Right atrium auricular region (tissue), 2 donors: ENCODE measurements at regions not wholly inside any gene's neighbourhood (a gene's known extent, or its start where the extent isn't known, plus 50 kb on each side); places are given as distances from the start of the nearest gene placed in this dataset.

ENCODE experiments used
- DNase-seq: peaks from one replicate; pipeline ENCODE4 v3.0.0-alpha.2; 2019; ENCODE audit warnings: low spot score
- H3K27ac ChIP-seq, 2 donors: fragments of 200-600 bp; sonication (generic); 1 replicate in 1 of 2; 2 replicates in 1 of 2; pipeline ENCODE4 v1.5.1; 2016 to 2019
- H3K27me3 ChIP-seq, 2 donors: fragments of 200-600 bp; sonication (generic); one replicate each; pipeline versions ENCODE4 v1.5.1 to v1.6.0; 2017 to 2019
- H3K36me3 ChIP-seq: fragments of 200-600 bp; sonication (generic); one replicate; pipeline ENCODE4 v1.5.1; 2016
- H3K4me1 ChIP-seq, 2 donors: fragments of 200-600 bp; sonication (generic); one replicate each; pipeline versions ENCODE4 v1.5.1 to v1.6.0; 2017 to 2019
- H3K4me3 ChIP-seq, 2 donors: fragments of 200-600 bp; sonication (generic); 1 replicate in 1 of 2; 2 replicates in 1 of 2; pipeline ENCODE4 v1.5.1; 2017 to 2019; ENCODE audit warnings: mild to moderate bottlenecking in 1 of 2, moderate library complexity in 1 of 2
- H3K9me3 ChIP-seq, 2 donors: fragments of 200-600 bp; sonication (generic); one replicate each; pipeline ENCODE4 v1.5.1; 2019
- TF ChIP-seq, protein P1 (sequence below), 2 donors: fragments of 200-600 bp; sonication (generic); IDR thresholded peaks; one replicate each; pipeline ENCODE4 v1.5.1; 2019; ENCODE audit warnings: antibody characterized with exemption in 2 of 2

GRCh38 chr6:154909821-154910220 is 85.3 kb upstream of the TIAM2 start:
- Histone ChIP-seq H3K36me3 (peaks cover 9% of the 10 kb centered on the region), H3K9me3 (no peaks in the 10 kb centered on the region), H3K27ac (no peak overlapping the region), H3K4me3 (no peak overlapping the region), H3K4me1 (no peaks in the 10 kb centered on the region), H3K27me3 (no peaks in the 10 kb centered on the region)
- DNase-seq, result no peak
- TF ChIP-seq, protein P1, sequence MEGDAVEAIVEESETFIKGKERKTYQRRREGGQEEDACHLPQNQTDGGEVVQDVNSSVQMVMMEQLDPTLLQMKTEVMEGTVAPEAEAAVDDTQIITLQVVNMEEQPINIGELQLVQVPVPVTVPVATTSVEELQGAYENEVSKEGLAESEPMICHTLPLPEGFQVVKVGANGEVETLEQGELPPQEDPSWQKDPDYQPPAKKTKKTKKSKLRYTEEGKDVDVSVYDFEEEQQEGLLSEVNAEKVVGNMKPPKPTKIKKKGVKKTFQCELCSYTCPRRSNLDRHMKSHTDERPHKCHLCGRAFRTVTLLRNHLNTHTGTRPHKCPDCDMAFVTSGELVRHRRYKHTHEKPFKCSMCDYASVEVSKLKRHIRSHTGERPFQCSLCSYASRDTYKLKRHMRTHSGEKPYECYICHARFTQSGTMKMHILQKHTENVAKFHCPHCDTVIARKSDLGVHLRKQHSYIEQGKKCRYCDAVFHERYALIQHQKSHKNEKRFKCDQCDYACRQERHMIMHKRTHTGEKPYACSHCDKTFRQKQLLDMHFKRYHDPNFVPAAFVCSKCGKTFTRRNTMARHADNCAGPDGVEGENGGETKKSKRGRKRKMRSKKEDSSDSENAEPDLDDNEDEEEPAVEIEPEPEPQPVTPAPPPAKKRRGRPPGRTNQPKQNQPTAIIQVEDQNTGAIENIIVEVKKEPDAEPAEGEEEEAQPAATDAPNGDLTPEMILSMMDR (IDR thresholded peaks at IDR 0.05), result no peak

DNA sequence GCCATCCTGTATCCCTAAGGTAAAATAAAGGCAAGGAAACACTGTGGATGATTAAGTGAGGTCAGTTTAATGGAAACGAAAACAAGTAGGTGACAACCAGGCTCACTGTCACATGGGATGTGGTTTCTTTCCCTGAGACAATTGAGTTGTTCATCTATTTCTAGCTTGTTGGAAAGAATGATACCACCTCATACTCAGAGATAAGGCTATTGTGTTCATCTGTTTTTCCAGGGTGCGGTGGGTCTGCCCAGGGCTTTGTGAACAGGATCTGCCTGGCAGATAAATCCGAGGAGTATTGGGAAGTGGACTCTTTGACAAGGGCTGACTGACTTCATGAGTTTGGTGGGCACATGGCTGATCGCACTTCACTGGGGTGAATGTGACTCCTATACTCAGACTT is 80.8 kb upstream of the TIAM2 start:
- no peak for DNase-seq
- Histone ChIP-seq H3K9me3 (no peaks in the 10 kb centered on the region), H3K4me1 (no peaks in the 10 kb centered on the region), H3K4me3 (no peak overlapping the region), H3K27me3 (no peaks in the 10 kb centered on the region), H3K36me3 (no peaks in the 10 kb centered on the region), H3K27ac (no peak overlapping the region)
- TF ChIP-seq, protein P1 (IDR thresholded peaks at IDR 0.05), result no peak

DNA sequence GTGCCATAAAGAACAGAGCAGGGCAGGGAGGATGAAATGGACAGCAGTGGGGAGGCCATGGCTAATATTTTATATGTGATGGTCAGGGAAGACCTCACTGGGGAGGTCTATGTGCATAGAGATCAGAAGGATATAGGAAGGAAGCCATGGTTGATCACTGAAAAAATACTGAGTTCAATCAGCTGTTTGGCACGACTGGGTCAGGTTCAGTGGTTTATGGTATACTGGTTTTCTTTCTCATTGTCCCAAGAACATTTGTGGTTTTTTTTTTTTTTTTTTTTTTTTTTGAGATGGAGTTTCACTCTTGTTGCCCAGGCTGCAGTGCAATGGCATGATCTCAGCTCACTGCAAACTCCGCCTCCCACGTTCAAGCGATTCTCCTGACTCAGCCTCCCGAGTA is 78.3 kb upstream of the TIAM2 start:
- Histone ChIP-seq H3K27ac (no peak overlapping the region), H3K4me3 (no peak overlapping the region), H3K27me3 (no peaks in the 10 kb centered on the region), H3K4me1 (no peaks in the 10 kb centered on the region), H3K36me3 (no peaks in the 10 kb centered on the region), H3K9me3 (no peaks in the 10 kb centered on the region)
- DNase-seq, result no peak
- TF ChIP-seq, protein P1 (IDR thresholded peaks at IDR 0.05), result no peak

DNA sequence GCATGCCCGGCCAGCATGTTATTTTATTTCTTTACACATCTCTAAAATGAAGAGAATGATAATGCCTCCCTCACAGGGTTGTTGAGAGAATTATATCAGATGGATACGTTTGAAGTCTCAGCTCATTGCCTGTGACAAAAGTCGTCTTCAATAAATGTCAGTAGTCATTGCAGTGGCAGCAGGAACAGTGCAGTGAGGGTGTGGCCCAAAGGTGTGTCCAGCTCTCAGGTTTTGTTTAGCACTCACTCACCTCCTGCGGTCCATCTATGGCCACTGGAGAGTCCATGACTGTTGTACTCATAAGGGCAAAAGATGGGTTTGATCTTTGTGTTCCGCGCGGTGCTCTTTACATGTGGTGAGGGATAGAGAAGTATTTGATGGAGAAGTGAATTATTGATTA is 77.2 kb upstream of the TIAM2 start:
- TF ChIP-seq, protein P1 (IDR thresholded peaks at IDR 0.05), result no peak
- no peaks in the 10 kb centered on the region for H3K27me3 ChIP-seq
- H3K9me3 ChIP-seq, result no peaks in the 10 kb centered on the region
- H3K27ac ChIP-seq, result no peak overlapping the region
- no peaks in the 10 kb centered on the region for H3K4me1 ChIP-seq
- H3K4me3 ChIP-seq, result no peak overlapping the region
- no peaks in the 10 kb centered on the region for H3K36me3 ChIP-seq
- no peak for DNase-seq

GRCh38 chr6:154919806-154920205 is 75.3 kb upstream of the TIAM2 start:
- Histone ChIP-seq H3K4me1 (no peaks in the 10 kb centered on the region), H3K27ac (no peak overlapping the region), H3K27me3 (no peaks in the 10 kb centered on the region), H3K9me3 (no peaks in the 10 kb centered on the region), H3K36me3 (no peaks in the 10 kb centered on the region), H3K4me3 (no peak overlapping the region)
- TF ChIP-seq, protein P1 (IDR thresholded peaks at IDR 0.05), result no peak
- DNase-seq, result no peak

DNA sequence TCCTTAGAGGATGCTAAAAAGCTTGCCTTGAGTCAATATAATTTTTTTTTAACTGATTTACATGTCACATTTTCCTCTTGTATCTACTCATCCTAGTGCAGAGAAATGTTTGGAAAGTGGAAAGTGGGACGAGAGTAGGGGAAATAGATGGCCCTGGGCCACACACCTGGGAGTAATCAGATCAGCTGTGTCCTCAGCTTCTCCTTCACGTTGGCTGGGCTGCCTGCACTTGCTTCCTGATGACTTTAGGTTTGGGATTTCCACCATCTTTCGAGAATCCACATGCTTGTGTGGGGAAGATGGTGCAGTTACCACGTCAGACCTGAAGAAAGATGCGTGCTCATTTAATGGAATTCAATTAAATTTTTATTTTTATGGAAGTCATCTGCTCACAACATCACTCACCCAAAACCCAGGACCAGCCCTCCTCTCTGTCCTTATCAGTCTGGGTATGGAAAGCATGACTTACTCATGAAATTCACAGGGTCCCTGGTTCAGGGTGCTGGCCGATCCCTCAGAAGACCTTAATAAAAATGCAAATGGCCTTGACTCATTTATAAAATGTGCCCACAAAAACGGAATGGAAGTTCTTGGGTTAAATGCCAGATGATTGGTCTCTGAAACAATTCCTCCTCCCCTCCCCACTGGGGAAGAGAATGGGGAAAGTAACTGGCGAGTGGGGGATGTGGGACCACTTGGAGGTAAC is 74.5 kb upstream of the TIAM2 start:
- H3K36me3 ChIP-seq, result no peaks in the 10 kb centered on the region
- DNase-seq, result no peak
- H3K27me3 ChIP-seq, result no peaks in the 10 kb centered on the region
- no peaks in the 10 kb centered on the region for H3K9me3 ChIP-seq
- no peak overlapping the region for H3K27ac ChIP-seq
- no peak overlapping the region for H3K4me3 ChIP-seq
- no peaks in the 10 kb centered on the region for H3K4me1 ChIP-seq
- TF ChIP-seq, protein P1 (IDR thresholded peaks at IDR 0.05), result no peak
